Spleen (tissue), 11 donors: ENCODE measurements at regions not wholly inside any gene's neighbourhood (a gene's known extent, or its start where the extent isn't known, plus 50 kb on each side); places are given as distances from the start of the nearest gene placed in this dataset.

Experiments used
- DNase-seq: peaks from one replicate; pipeline ENCODE4 v3.0.0-alpha.2; 2020
- H3K27ac ChIP-seq, 8 donors: fragments of 200-600 bp; sonication (generic) in 7 of 8; 1 replicate in 4 of 8; 2 replicates in 4 of 8; pipeline versions ENCODE4 v1.5.0 to v1.8.0; 2016 to 2021; ENCODE audit warnings: inconsistent platforms in 4 of 8, mild to moderate bottlenecking in 4 of 8, moderate library complexity in 1 of 8
- H3K27me3 ChIP-seq, 7 donors: fragments of 200-600 bp; sonication (generic) in 6 of 7; replicated peaks in 1 of 7; 1 replicate in 4 of 7; 2 replicates in 3 of 7; pipeline versions ENCODE4 v1.5.0 to v1.8.0; 2016 to 2021; ENCODE audit warnings: inconsistent platforms in 3 of 7, mild to moderate bottlenecking in 1 of 7
- H3K36me3 ChIP-seq, 6 donors: fragments of 200-600 bp; sonication (generic) in 5 of 6; 1 replicate in 4 of 6; 2 replicates in 2 of 6; pipeline versions ENCODE4 v1.5.0 to v1.8.0; 2016 to 2021; ENCODE audit warnings: inconsistent platforms in 2 of 6
- H3K4me1 ChIP-seq, 6 donors: fragments of 200-600 bp; sonication (generic) in 5 of 6; 1 replicate in 3 of 6; 2 replicates in 3 of 6; pipeline versions ENCODE4 v1.5.0 to v1.8.0; 2016 to 2021; ENCODE audit warnings: inconsistent platforms in 3 of 6
- H3K4me3 ChIP-seq, 8 donors: fragments of 200-600 bp; sonication (generic) in 7 of 8; 1 replicate in 4 of 8; 2 replicates in 4 of 8; pipeline versions ENCODE4 v1.5.0 to v1.8.0; 2016 to 2021; ENCODE audit warnings: inconsistent platforms in 4 of 8, mild to moderate bottlenecking in 4 of 8, moderate library complexity in 2 of 8
- H3K9me3 ChIP-seq, 8 donors: fragments of 200-600 bp; sonication (generic) in 7 of 8; 1 replicate in 4 of 8; 2 replicates in 4 of 8; pipeline versions ENCODE4 v1.5.0 to v1.8.0; 2016 to 2021; ENCODE audit warnings: inconsistent platforms in 4 of 8
- POLR2A ChIP-seq, 3 donors: fragments of 450-650 bp; IDR thresholded peaks; one replicate each; pipeline ENCODE4 v1.5.1; 2017; ENCODE audit warnings: antibody characterized with exemption in 3 of 3, mild to moderate bottlenecking in 1 of 3
- POLR2AphosphoS5 ChIP-seq, 3 donors: sonication (generic); formaldehyde crosslinking; IDR thresholded peaks; one replicate each; pipeline ENCODE4 v1.5.1; 2017; ENCODE audit warnings: antibody characterized with exemption in 3 of 3
- WGBS, 5 donors: extraction: QIAGEN DNeasy Blood & Tissue Kit in 3 of 5; methylation state at CpG; one replicate each; pipeline versions ENCODE4 v1.1.5 to v1.1.7; 2013 to 2018; 5-methylcytosine and 5-hydroxymethylcytosine counted together
- intact Hi-C: fragments of 100-400 bp; cut with DNase I; formaldehyde crosslinking; loops from one replicate; pipeline ENCODE4 v1.15.0; 2023; ENCODE audit warnings: low total_unique reads
- TF ChIP-seq, protein P1 (sequence below), 11 experiments: fragments of 200-600 bp in 7 of 11; fragments of 450-650 bp in 4 of 11; sonication (generic) in 4 of 11; IDR thresholded peaks in 8 of 11; conservative IDR thresholded peaks in 3 of 11; 1 replicate in 7 of 11; 2 replicates in 4 of 11; pipeline versions ENCODE4 v1.4.0 to v1.8.0; 2016 to 2021; ENCODE audit warnings: antibody characterized with exemption in 11 of 11, inconsistent platforms in 4 of 11, mild to moderate bottlenecking in 1 of 11
- donor health status: healthy with polysubstance abuse.
- donor health status: DM: no; HTN: no; CAD: no; lungs with moderate emphysema.
- donor health status: DM: no; HTN: no; CAD: no.
- donor health status: Bipolar disorder and iron deficiency.
- donor health status: healthy.
- donor health status: DM: no; HTN: no; CAD: no.
- donor health status: DM: yes; HTN: yes; CAD: no.

DNA sequence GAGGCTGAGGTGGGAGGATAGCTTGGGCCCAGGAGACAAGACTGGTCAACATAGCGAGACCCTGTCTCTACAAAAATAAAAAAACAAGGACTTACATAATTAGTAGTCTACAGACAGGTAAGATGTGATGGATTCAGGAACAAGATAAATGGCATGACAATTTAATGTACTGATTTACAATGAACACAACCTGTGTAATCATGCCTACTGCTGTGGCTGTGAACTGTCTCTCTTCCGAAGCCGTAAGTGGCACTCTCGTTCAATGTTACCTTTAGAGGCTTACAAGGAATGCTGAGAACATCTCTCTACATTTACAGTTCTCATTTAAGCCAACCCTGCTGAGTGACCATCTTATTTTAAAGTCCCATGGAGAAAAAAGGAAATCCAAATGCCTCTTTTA is 134.8 kb upstream of the PRDM1 start:
- H3K4me1 ChIP-seq: no peaks in the 10 kb centered on the region
- H3K9me3 ChIP-seq: no peaks in the 10 kb centered on the region
- H3K4me3 ChIP-seq: no peak overlapping the region
- no peak for DNase-seq
- no peaks in the 10 kb centered on the region for H3K36me3 ChIP-seq
- intact Hi-C loops: no loop called here
- TF ChIP-seq POLR2AphosphoS5 (IDR thresholded peaks at IDR 0.05) (no peak), POLR2A (IDR thresholded peaks at IDR 0.05) (no peak)
- TF ChIP-seq, protein P1, sequence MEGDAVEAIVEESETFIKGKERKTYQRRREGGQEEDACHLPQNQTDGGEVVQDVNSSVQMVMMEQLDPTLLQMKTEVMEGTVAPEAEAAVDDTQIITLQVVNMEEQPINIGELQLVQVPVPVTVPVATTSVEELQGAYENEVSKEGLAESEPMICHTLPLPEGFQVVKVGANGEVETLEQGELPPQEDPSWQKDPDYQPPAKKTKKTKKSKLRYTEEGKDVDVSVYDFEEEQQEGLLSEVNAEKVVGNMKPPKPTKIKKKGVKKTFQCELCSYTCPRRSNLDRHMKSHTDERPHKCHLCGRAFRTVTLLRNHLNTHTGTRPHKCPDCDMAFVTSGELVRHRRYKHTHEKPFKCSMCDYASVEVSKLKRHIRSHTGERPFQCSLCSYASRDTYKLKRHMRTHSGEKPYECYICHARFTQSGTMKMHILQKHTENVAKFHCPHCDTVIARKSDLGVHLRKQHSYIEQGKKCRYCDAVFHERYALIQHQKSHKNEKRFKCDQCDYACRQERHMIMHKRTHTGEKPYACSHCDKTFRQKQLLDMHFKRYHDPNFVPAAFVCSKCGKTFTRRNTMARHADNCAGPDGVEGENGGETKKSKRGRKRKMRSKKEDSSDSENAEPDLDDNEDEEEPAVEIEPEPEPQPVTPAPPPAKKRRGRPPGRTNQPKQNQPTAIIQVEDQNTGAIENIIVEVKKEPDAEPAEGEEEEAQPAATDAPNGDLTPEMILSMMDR (IDR thresholded peaks at IDR 0.05 in 8 of 11, conservative IDR thresholded peaks at IDR 0.05 in 3 of 11): no peak
- 86 to 97% (median 94%) methylated on average over 4 of the region's 4 CpGs for WGBS, 5 donors
- H3K27ac ChIP-seq: no peak overlapping the region
- H3K27me3 ChIP-seq: no peaks in the 10 kb centered on the region

DNA sequence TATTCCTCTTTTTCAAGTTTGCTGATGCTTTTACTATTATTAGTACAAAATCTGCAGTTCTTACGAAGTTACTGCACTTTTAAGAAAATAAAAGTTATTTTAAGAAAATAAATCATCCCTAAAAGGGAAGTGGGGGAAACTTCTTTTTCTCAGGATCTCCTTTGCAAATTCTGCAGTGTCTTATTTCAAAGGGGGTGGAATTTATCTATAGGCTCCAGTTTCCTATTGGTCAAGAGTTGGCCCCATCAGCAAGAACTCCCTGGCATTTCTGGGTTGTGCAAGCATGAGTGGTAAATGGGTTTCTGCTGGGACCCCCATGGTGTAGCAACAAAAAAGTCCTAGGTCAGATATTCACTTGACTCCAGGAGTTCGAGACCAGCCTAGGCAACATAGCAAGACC is 136.3 kb upstream of the PRDM1 start:
- no peak overlapping the region for H3K27ac ChIP-seq
- no peak for DNase-seq
- intact Hi-C loops: no loop called here
- no peaks in the 10 kb centered on the region for H3K36me3 ChIP-seq
- H3K9me3 ChIP-seq: no peaks in the 10 kb centered on the region
- TF ChIP-seq, protein P1 (IDR thresholded peaks at IDR 0.05 in 8 of 11, conservative IDR thresholded peaks at IDR 0.05 in 3 of 11): no peak
- TF ChIP-seq POLR2A (IDR thresholded peaks at IDR 0.05) (no peak), POLR2AphosphoS5 (IDR thresholded peaks at IDR 0.05) (no peak)
- H3K4me3 ChIP-seq: no peak overlapping the region
- H3K27me3 ChIP-seq: no peaks in the 10 kb centered on the region
- H3K4me1 ChIP-seq: no peaks in the 10 kb centered on the region
- WGBS, 5 donors: 62 to 73% (median 64%) methylated on average over 2 of the region's 2 CpGs

DNA sequence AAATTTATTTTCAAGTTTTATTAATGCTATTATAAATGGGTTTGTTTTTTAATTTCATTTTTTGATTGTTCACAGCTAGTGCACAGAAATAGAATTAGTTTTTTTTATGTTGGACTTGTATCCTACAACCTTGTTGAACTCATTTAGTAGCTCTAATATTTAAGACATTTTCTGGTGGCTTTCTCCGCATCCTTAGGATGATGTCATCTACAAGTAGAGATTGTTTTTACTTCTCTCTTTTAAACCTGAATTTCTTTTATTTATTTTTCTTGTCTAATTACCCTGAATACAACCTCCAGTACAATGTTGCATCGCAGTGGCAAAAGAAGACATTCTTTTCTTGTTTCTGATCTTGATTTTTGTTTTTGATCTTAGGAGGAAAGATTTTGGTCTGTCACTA is 142.6 kb upstream of the PRDM1 start:
- no peak for DNase-seq
- no peaks in the 10 kb centered on the region for H3K4me1 ChIP-seq
- WGBS, 5 donors: 81 to 91% (median 87%) methylated on average over 2 of the region's 2 CpGs
- intact Hi-C loops: no loop called here
- no peaks in the 10 kb centered on the region for H3K9me3 ChIP-seq
- H3K27me3 ChIP-seq: no peaks in the 10 kb centered on the region
- H3K36me3 ChIP-seq: no peaks in the 10 kb centered on the region
- no peak overlapping the region for H3K4me3 ChIP-seq
- TF ChIP-seq, protein P1 (IDR thresholded peaks at IDR 0.05 in 8 of 11, conservative IDR thresholded peaks at IDR 0.05 in 3 of 11): no peak
- TF ChIP-seq POLR2AphosphoS5 (IDR thresholded peaks at IDR 0.05): no peak
- no peak for TF ChIP-seq POLR2A (IDR thresholded peaks at IDR 0.05)
- no peak overlapping the region for H3K27ac ChIP-seq

DNA sequence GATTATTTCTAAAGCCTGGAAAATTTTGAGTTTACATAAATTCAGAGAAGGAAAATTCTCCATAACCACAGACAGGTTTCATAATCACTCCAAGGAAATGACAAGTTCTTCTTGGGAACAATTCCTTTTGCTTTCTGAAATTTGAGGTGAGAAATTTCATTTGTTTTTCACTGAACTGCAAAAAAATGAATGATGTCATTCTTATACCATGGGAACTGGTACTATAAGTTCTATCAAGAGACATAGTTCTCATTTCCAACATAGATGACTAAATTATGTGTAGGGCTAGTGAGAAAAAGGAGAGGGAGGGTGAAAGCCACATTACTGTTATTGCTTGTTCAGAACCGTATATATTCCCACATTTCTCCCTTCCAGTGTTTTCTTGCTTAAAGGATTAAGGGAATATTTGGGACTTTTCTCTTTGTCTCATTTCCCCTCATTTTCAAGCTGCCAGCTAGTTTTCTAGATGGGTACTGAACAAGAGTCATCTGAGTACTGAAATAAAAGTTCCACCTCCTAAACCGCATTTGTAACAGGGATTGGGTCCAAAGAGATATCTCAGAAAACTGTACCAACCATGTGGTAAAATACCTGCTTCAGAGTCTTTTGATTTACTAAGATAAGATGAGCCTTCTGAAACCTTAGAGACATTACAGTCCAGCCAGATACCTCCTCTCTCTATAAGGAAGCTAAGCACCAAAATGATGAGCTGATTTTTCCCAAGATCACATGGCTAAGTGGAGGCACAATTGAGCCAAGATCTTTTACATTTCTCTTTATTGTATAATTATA is 144.3 kb upstream of the PRDM1 start:
- Histone ChIP-seq H3K36me3 (no peaks in the 10 kb centered on the region), H3K4me1 (no peaks in the 10 kb centered on the region), H3K4me3 (no peak overlapping the region), H3K9me3 (no peaks in the 10 kb centered on the region), H3K27ac (no peak overlapping the region), H3K27me3 (no peaks in the 10 kb centered on the region)
- TF ChIP-seq POLR2A (IDR thresholded peaks at IDR 0.05) (no peak), POLR2AphosphoS5 (IDR thresholded peaks at IDR 0.05) (no peak)
- TF ChIP-seq, protein P1 (IDR thresholded peaks at IDR 0.05 in 8 of 11, conservative IDR thresholded peaks at IDR 0.05 in 3 of 11): no peak
- no peak for DNase-seq
- 80 to 94% (median 90%) methylated on average over 2 of the region's 2 CpGs for WGBS, 5 donors
- intact Hi-C loops: no loop called here
